Testis (tissue), 2 donors: ENCODE measurements at regions not wholly inside any gene's neighbourhood (a gene's known extent, or its start where the extent isn't known, plus 50 kb on each side); places are given as distances from the start of the nearest gene placed in this dataset.

ENCODE experiments used
- DNase-seq: peaks from one replicate; pipeline ENCODE4 v3.0.0-alpha.2; 2019
- H3K27ac ChIP-seq, 2 donors: fragments of 200-600 bp; sonication (generic); one replicate each; pipeline ENCODE4 v1.5.1; 2019
- H3K27me3 ChIP-seq: fragments of 200-600 bp; sonication (generic); one replicate; pipeline ENCODE4 v1.5.1; 2019
- H3K36me3 ChIP-seq: fragments of 200-600 bp; sonication (generic); one replicate; pipeline ENCODE4 v1.5.1; 2017; ENCODE audit warnings: low read depth; ENCODE audit errors: missing control alignments
- H3K4me1 ChIP-seq: fragments of 200-600 bp; sonication (generic); one replicate; pipeline ENCODE4 v1.5.1; 2019
- H3K4me3 ChIP-seq, 2 donors: fragments of 200-600 bp; sonication (generic); one replicate each; pipeline ENCODE4 v1.5.1; 2017 to 2019
- H3K9me3 ChIP-seq: fragments of 200-600 bp; sonication (generic); one replicate; pipeline ENCODE4 v1.5.1; 2017
- POLR2A ChIP-seq: fragments of 450-650 bp; IDR thresholded peaks from one replicate; pipeline ENCODE4 v1.6.1; 2017; ENCODE audit warnings: antibody characterized with exemption, mild to moderate bottlenecking, moderate library complexity
- WGBS, 2 donors: methylation state at CpG; one replicate each; pipeline ENCODE4 v1.1.5; 2018; 5-methylcytosine and 5-hydroxymethylcytosine counted together
- intact Hi-C: fragments of 100-400 bp; cut with DNase I; formaldehyde crosslinking; loops from one replicate; pipeline ENCODE4 v1.15.1; 2023; ENCODE audit warnings: low total_unique reads
- TF ChIP-seq, protein P1 (sequence below), 3 experiments: fragments of 450-650 bp in 2 of 3; fragments of 200-600 bp in 1 of 3; sonication (generic) in 1 of 3; IDR thresholded peaks; one replicate each; pipeline ENCODE4 v1.5.1; 2016 to 2019; ENCODE audit warnings: antibody characterized with exemption in 3 of 3, mild to moderate bottlenecking in 2 of 3, moderate library complexity in 1 of 3

DNA sequence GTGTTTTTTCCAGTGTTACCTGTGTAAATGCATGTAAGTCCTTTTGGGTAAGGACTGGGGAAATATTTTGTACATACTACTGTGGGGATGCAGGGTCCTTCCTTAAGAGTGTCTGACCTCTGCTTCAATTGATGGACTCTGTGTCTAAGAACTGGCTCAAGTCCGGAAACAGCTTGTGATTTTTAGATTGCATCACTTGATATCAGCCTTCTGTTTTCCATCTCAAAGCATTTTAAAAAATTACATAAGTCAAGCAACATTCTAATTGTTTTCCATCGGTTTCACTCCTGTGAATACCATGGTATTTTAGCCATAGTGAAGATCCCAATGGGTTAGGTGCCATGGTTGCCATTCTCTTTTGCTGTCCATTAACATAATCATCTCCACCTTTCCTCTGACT, 597.6 kb downstream of the SQOR start:
- Histone ChIP-seq H3K9me3 (no peaks in the 10 kb centered on the region), H3K4me3 (no peak overlapping the region), H3K27ac (no peak overlapping the region), H3K36me3 (no peaks in the 10 kb centered on the region), H3K27me3 (no peaks in the 10 kb centered on the region), H3K4me1 (no peaks in the 10 kb centered on the region)
- no peak for TF ChIP-seq POLR2A
- TF ChIP-seq, protein P1, sequence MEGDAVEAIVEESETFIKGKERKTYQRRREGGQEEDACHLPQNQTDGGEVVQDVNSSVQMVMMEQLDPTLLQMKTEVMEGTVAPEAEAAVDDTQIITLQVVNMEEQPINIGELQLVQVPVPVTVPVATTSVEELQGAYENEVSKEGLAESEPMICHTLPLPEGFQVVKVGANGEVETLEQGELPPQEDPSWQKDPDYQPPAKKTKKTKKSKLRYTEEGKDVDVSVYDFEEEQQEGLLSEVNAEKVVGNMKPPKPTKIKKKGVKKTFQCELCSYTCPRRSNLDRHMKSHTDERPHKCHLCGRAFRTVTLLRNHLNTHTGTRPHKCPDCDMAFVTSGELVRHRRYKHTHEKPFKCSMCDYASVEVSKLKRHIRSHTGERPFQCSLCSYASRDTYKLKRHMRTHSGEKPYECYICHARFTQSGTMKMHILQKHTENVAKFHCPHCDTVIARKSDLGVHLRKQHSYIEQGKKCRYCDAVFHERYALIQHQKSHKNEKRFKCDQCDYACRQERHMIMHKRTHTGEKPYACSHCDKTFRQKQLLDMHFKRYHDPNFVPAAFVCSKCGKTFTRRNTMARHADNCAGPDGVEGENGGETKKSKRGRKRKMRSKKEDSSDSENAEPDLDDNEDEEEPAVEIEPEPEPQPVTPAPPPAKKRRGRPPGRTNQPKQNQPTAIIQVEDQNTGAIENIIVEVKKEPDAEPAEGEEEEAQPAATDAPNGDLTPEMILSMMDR (IDR thresholded peaks at IDR 0.05): no peak
- WGBS, 2 donors: 66 to 89% methylated on average over 2 of the region's 2 CpGs
- no peak for DNase-seq
- intact Hi-C loops: no loop called here

DNA sequence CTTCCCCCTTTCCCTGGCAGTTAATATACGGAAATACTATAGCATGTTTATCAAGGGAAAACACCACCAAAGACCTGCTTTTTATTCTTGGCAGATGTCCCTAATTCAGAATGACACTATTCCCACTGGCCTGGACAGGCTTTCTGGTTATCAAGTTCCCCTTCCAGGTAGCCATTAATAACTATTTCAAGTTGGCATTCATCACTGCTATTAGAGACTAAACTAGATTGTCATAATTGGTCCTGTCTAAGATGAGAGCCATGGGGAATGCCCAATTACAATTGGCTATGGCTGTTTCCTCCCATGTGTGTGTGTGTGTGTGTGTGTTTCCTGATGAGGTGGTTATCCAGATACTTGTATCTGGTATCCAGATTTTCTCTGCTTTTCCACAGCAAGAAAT, 608.1 kb downstream of the SQOR start:
- no peak overlapping the region for H3K4me3 ChIP-seq
- H3K27ac ChIP-seq: no peak overlapping the region
- no peaks in the 10 kb centered on the region for H3K9me3 ChIP-seq
- intact Hi-C loops: no loop called here
- no peaks in the 10 kb centered on the region for H3K27me3 ChIP-seq
- DNase-seq: no peak
- 89% methylated on average over 1 of the region's 1 CpG for WGBS, 2 donors
- no peaks in the 10 kb centered on the region for H3K36me3 ChIP-seq
- TF ChIP-seq, protein P1 (IDR thresholded peaks at IDR 0.05): no peak
- TF ChIP-seq POLR2A: no peak
- H3K4me1 ChIP-seq: no peaks in the 10 kb centered on the region

DNA sequence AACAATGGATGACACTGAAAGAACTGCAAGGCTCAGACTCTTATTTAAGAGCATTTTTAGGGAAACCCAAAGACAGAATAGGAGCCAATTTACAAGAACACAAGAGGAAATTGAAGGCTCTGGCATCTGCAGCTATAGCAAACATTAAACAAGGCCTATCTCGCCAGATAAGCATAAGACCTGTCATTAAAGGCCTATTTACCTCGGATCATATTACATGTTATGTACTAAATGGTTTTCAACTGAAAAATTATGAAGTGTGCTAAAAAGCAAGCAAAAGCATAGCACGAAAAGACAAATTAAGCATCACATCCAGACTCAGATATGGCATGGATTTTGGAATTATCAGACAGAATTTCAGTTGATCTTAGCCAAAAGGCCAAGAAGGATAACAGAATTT, 617.1 kb downstream of the SQOR start:
- H3K4me3 ChIP-seq: no peak overlapping the region
- TF ChIP-seq POLR2A: no peak
- TF ChIP-seq, protein P1 (IDR thresholded peaks at IDR 0.05): no peak
- H3K27ac ChIP-seq: no peak overlapping the region
- no peak for DNase-seq
- H3K9me3 ChIP-seq: no peaks in the 10 kb centered on the region
- no peaks in the 10 kb centered on the region for H3K4me1 ChIP-seq
- intact Hi-C loops: no loop called here
- H3K27me3 ChIP-seq: no peaks in the 10 kb centered on the region
- WGBS, 2 donors: 75 to 77% methylated on average over 3 of the region's 3 CpGs
- no peaks in the 10 kb centered on the region for H3K36me3 ChIP-seq

DNA sequence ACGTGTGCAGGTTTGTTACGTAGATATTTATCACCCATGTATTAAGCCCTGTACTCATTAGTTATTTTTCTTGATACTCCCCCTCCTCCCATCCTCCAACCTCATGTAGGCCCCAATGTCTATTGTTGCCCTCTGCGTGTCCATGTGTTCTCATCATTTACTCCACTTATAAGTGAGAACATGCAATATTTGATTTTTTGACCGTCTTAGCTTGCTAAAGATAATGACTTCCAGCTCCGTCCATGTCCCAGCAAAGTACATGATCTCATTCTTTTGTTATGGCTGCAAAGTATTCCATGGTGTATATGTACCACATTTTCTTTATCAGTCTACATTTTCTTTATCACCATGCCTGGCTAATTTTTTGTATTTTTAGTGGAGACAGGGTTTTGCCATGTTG, 623.2 kb downstream of the SQOR start:
- Histone ChIP-seq H3K27ac (no peak overlapping the region), H3K36me3 (no peaks in the 10 kb centered on the region), H3K27me3 (no peaks in the 10 kb centered on the region), H3K9me3 (no peaks in the 10 kb centered on the region), H3K4me3 (no peak overlapping the region), H3K4me1 (no peaks in the 10 kb centered on the region)
- DNase-seq: no peak
- WGBS, 2 donors: 77 to 79% methylated on average over 5 of the region's 5 CpGs
- intact Hi-C loops: no loop called here
- TF ChIP-seq POLR2A: no peak
- TF ChIP-seq, protein P1 (IDR thresholded peaks at IDR 0.05): no peak

DNA sequence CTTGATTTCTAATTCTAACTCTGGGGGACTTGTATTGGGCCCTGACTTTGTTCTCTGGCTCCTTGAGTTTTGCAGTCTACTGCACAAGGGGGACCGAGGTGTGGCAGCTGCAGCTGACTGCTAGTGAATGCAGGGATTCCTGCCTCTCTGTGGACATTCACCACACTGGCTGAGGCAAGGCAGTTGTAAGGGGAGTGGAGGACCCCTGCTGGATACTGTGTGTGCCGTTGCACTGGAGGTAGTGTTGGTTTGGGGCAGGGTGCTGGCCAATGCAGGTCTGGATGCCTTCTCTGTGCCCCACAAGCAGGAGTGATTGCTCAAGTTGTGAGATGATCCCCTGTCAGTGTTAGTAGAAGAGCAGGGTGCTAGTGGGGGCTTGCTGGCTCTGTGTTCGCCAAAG, 626.1 kb downstream of the SQOR start:
- intact Hi-C loops: no loop called here
- Histone ChIP-seq H3K36me3 (no peaks in the 10 kb centered on the region), H3K27ac (no peak overlapping the region), H3K27me3 (no peaks in the 10 kb centered on the region), H3K4me1 (no peaks in the 10 kb centered on the region), H3K9me3 (no peaks in the 10 kb centered on the region), H3K4me3 (no peak overlapping the region)
- TF ChIP-seq POLR2A: no peak
- TF ChIP-seq, protein P1 (IDR thresholded peaks at IDR 0.05): no peak
- DNase-seq: no peak
- WGBS, 2 donors: 87 to 91% methylated on average over 3 of the region's 3 CpGs
